ENCODE measurements at regions not wholly inside any gene's neighbourhood (a gene's known extent, or its start where the extent isn't known, plus 50 kb on each side); places are given as distances from the start of the nearest gene placed in this dataset.

- no peak for TF ChIP-seq POLR2A (IDR thresholded peaks at IDR 0.05; ENCODE audit: low read depth, low read length)
- TF ChIP-seq POLR2AphosphoS2 (IDR thresholded peaks at IDR 0.05; ENCODE audit: low read depth, low read length), result no peak
- TF ChIP-seq CTCF (IDR thresholded peaks at IDR 0.05 in 2 of 3, conservative IDR thresholded peaks at IDR 0.05 in 1 of 3; ENCODE audit: control insufficient read depth in 2 of 3, extremely low read depth in 1 of 3, insufficient read depth in 1 of 3, low read depth in 3 of 3, low read length in 3 of 3), result no peak
- no peak for TF ChIP-seq EZH2 (IDR thresholded peaks at IDR 0.05; ENCODE audit: borderline replicate concordance, control insufficient read depth, low read depth, low read length)
- TF ChIP-seq ZNF274 (IDR thresholded peaks at IDR 0.05; ENCODE audit: insufficient read depth, insufficient read length), result no peak
- TF ChIP-seq CREB1 (IDR thresholded peaks at IDR 0.05; ENCODE audit: low read depth), result no peak
These were observed 57.1 kb upstream of the ANKH start for GRCh38 chr5:14928661-14929060.
